ENCODE measurements at regions not wholly inside any gene's neighbourhood (a gene's known extent, or its start where the extent isn't known, plus 50 kb on each side); places are given as distances from the start of the nearest gene placed in this dataset.

GRCh38 chr14:26773906-26774593, 176.2 kb upstream of the NOVA1 start:
- no peak for ATAC-seq

- ATAC-seq = no peak
Measured at GRCh38 chr14:26775765-26776563, 178.1 kb upstream of the NOVA1 start.

DNA sequence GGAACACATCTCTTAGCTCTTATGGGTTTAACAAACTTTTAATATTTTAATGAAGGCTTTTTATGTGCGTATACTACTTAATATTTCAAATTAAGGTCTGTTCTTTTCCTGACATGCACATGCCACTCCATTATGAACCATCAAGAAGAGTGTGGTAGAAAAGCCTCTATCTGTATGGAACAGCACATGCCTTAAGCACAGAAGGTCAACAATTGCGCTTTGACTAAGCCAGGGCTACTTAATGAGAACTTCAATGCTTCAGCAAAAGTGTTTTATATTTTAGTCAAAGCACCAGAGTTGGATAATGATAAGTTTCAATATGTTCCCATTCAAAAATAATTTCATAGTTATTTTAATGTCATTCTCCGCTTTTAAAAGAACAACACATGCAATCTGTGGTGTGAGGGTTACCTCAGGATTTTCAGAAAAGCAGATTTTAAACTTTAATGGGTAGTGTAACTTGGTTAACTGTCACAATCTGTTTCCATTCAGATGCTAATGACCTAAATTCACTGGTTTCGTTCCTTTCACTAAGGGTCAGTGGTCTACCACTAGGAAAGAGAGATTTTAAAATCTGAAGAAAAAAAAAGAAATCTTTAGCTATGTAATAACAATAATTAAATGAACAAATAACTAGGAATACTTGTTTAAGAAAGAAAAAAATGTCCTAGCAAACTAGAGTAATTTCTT, 193.4 kb upstream of the NOVA1 start:
- ATAC-seq = no peak

GRCh38 chr14:26794731-26795130, 196.9 kb upstream of the NOVA1 start:
- ATAC-seq = no peak

- no peak for ATAC-seq
Measured at GRCh38 chr14:26808407-26808806, 210.6 kb upstream of the NOVA1 start.

DNA sequence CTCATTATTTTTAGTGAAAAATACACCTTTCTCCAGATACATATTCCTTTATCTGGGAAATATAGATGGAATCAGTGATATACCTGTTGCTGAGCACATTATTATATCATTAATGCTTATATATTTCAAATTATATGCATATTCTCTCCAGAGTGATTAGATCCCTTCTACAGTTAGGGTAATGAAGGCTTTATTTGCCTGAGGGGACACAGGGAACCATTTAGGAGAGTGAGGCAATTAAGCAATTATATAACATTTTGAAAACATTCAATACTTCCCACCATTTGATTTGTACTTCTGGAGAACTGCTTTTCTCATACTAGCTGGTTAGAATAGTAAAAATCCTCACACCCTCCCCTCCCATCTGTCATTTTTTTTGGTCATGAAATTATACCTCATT, 212.8 kb upstream of the NOVA1 start:
- no peak for ATAC-seq

DNA sequence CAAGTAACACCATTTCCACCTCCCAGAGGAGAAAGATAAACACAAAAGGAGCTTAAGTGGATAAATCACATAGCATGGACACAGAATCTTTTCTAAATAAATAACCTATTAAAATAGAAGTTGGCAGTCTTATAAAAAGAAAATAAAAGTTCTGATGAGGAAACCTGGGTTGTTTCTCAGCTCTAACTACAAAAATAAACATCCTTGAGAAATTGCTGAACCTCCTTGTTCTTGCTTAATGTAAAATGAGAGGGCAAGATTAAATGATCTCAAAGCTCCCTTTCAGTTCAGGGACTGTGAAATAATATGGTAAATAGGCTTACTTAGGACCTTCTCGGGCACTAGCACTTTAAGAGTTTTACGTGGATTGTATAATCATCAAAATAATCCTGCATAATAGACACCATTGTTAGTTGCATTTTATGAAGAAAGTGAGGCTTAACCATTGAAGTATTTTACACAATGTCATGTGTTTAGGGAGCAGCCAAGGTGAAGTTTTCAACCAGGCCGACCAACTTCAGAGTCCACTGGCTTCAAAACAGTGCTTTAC, 214.0 kb upstream of the NOVA1 start:
- ATAC-seq = no peak

- no peak for ATAC-seq
Measured at GRCh38 chr14:26820138-26820537, 222.3 kb upstream of the NOVA1 start.

GRCh38 chr14:26820572-26820971, 222.7 kb upstream of the NOVA1 start:
- no peak for ATAC-seq

DNA sequence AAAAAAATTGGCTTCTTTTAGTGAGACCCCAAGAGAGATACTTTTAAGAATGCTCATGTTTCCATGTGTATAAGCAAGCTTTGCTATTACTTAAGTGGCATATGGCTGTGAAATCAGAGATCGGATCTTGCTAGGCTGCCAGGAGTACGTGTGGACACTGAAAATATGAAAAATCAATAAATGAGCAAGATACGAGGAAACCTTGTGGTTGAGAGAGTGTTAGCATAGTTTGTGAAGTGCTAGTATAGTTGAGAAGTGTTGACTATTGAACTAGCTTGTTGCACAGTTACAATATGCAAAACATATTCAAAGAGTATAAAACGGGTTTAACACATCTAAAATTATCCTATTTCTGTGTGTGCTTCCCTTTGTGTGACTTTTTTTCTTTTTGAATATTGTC, 230.9 kb upstream of the NOVA1 start:
- ATAC-seq = no peak

- no peak for ATAC-seq
Measured at GRCh38 chr14:26833621-26834176, 235.9 kb upstream of the NOVA1 start.

GRCh38 chr14:26835979-26836570, 238.2 kb upstream of the NOVA1 start:
- no peak for ATAC-seq

GRCh38 chr14:26839481-26839880, 241.6 kb upstream of the NOVA1 start:
- no peak for ATAC-seq

DNA sequence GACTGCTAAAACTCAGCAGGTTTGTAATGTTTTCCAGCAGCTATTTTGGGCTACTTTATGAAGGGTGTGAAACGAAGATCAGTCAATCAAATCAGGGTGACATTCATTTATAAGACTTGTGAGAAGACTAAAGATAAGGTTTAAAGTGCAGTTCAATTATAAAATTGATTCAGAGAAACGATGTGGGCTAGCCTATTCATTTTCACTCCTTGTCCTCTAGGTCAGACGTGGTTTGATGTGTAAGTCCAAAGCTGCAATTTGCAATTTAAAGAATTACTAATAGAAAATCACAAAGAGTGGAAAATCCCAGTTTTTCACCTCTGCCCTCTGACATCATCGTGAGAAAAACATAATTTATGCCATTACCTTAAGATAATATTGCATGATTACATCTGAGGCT, 243.5 kb upstream of the NOVA1 start:
- ATAC-seq = no peak

- ATAC-seq = peak; percentile 36
Measured at GRCh38 chr14:26841920-26842741, 244.3 kb upstream of the NOVA1 start.

DNA sequence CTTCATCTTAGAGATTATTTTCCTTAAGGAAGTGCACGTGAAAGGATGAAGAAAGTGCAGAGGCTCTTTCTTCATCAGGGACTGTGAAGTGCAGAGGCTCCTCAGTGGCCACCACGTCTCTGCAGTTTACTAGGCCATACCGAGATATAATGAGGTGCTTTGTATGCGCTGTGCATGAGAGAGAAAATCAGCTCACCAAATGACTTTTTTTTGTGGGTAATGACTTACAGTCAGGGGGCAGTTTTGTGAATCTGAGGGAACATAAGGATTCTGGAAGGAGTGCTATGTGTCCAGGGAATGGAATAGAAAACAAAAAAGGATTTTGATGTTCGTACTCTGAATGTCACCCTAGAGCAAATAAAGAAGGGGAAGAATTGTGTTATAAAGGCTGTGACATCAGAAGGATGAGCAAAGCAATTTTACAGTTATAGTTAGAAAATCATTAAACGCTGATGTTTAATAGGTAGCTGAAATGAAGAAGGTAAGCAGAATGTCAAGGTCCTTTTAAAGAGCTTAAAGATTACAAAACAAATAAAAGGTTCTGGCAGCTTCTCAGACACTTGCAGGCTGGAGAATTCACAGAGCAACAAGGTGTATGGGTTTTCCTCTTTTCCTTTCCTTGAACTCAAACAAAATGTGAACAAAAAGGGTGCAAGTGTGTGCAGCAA, 247.5 kb upstream of the NOVA1 start:
- no peak for ATAC-seq

- ATAC-seq = no peak
Measured at GRCh38 chr14:26846388-26846787, 248.6 kb upstream of the NOVA1 start.

- ATAC-seq = no peak
Measured at GRCh38 chr14:26849514-26849913, 251.7 kb upstream of the NOVA1 start.

GRCh38 chr14:26851793-26852192, 254.0 kb upstream of the NOVA1 start:
- ATAC-seq = no peak

- no peak for ATAC-seq
Measured at GRCh38 chr14:26855077-26855753, 257.4 kb upstream of the NOVA1 start.

Measured in esophagus mucosa (tissue), 1 donor.